ENCODE measurements at regions not wholly inside any gene's neighbourhood (a gene's known extent, or its start where the extent isn't known, plus 50 kb on each side); places are given as distances from the start of the nearest gene placed in this dataset.

DNA sequence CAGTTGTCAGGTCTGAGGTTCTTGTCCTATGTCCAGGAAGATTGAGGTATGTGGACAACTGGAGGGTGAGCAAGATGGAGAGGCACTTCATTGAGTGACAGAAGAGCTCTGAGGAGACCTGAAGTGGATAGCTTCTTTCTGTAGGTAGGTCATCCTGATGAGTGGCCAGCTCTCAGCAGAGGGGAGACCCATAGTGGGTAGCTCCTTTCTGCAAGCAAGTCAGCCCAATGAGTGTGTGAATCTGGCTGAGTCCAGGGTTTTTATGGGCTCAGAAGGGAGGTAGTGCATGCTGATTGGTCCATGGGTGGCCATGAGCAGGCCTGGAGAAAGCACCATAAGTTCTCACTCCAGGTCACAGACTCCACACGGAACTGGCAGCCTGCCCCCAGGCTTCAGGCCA is 92.6 kb upstream of the GALNT5 start:
- no peak for DNase-seq

DNA sequence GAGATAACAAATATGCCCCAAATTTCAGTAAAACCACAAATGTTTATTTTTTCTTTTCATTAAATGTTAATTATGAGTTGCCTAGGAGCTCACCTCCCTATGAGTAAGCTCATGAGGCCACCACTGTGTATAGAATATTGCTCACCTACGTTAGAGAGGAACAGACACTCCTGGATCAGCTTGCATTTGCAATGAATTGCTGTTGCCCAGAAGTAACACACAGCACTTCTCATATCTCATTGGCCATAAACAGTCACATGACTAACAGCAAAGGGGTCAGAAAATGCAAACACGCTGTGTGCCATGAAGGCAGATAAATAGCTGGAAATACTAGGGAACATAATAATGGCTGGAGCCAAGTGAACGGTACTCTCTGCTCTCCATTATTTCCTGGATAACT is 89.0 kb upstream of the GALNT5 start:
- DNase-seq: no peak

DNA sequence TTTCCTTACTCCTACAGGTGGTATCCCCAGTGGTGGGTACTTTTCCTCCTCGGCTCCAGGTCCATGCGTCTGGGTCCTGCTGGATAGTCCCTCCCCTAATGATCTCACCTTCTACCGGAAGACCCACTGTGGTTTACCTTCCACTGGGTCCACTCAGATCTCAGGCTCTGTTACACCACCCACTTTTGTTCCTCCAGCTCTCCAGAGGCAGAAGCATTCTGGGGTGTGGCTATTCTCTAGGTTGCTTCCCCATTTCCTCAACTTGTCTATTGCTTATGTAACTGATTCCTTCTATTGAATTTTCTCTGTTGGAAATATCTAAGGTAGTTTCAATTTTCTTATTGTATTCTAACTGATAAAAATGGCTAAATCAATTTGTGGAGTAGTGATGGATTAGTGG is 87.6 kb upstream of the GALNT5 start:
- DNase-seq: no peak

DNA sequence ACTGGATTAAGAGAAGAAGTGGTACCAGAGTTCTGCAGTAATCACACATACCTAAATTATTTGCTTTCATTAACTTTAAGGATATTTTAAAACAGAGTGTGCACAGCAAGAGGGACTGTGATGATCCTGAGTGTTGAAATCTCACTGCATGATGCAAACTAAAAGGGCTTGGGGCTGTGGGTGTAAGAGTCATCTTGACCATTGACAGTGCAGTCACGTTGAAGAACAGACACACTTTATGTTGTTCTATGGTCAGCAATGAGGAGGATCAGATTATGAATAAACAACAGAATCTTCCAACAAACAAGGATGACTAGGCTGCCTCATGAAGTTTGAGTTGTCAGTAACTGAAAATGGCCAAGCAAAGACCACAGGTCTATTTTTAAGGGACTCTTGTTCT is 87.2 kb upstream of the GALNT5 start:
- DNase-seq: no peak

DNA sequence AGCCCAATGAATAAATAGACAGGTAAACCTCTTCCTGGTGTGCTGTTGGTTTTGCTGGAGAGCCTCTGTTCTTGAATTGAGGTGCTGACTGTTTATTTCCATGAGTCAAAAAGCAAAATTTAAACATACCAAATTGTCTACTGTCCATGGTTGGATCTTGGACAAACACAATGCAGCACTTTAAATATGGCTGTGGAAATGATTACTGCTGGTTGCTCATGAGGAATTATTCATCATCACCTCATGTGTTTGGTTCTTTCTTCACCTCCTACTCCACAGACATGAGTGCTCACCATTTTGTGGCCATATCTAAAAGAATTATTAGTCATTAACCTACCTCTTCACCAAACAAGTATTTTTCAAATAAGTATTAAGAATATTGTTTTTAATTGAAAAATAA is 85.3 kb upstream of the GALNT5 start:
- DNase-seq: no peak

DNA sequence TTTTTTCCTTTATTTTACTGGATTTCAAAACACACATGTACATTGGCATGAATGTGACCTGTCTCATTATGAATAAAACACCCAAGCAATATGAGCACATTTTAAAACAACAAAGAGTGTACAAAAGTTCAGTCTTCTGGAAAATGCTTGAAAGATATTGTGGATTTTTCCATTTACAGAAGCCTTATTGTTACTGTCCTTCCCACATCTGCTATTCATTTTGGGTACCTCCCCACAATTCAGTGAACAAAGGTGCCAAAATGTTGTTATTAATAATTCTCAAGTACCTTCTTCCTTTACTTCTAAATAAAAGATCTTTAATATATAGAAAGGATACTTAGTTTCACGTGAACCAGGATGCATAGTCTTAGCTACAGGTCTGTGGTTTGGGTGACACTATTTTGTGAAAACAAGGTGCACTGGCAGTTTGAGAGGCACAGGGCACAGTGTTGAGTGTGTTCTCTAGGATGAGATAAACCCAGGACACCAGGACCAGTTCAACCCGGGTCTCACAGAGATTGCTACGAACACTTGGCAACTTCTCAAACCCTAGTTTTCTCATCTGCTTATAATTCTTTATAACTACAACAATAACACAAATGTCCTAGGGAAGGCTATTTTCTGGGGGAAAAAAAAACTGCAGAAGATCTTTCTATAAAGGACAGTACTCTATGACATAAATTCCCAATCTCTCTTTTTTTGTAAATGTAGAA is 84.5 kb upstream of the GALNT5 start:
- no peak for DNase-seq

DNA sequence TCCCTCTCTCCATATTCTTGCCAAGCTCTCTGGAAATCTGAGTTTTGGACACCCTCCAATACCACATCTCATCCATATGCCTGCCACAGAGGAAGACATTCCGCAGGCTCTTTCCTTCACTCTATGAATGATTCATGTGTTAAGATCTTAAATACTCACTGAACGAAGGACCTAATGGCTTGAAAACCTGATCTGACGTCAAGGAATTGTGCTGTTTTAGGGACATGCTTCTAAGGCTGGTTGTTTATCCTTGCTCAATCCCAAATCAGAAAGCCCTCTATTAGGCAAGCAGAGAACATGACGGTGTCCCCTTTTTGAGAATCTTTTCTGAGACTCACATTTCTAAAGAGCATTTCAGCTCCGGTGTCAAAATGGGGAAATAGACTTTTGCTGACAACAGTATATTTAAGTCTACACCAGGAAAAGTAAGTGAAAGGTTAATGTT is 83.7 kb upstream of the GALNT5 start:
- DNase-seq: no peak

DNA sequence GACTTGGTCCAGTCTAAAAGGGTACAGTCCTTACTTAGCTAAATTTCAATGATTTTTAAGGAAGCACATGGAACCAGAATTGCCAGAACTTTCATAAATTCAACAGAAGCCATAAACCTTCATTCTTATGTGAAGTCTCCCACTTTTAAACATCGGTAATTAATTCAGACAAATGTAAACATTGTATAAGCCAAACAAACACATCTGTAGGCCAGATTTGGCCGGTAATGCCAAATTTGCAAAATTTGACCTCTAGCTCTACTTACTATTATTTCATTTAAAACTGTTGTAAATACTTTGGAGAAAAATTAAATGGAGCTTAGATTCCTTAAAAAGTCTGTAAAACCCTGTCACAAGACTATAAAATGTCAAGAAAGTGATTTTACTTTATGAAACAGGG is 83.2 kb upstream of the GALNT5 start:
- DNase-seq: no peak

DNA sequence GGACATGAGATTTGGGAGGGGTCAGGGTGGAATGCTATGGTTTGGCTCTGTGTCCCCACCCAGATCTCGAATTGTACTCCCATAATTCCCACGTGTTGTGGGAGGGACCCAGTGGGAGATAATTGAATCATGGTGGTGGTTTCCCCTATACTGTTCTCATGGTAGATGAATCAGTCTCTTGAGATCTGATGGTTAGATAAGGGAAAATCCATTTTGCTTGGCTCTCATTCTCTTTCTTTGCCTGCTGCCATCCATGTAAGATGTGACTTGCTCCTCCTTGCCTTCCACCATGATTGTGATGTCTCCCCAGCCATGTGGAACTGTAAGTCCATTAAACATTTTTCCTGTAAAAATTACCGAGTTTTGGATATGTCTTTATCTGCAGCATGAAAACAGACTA is 80.9 kb upstream of the GALNT5 start:
- DNase-seq: no peak

DNA sequence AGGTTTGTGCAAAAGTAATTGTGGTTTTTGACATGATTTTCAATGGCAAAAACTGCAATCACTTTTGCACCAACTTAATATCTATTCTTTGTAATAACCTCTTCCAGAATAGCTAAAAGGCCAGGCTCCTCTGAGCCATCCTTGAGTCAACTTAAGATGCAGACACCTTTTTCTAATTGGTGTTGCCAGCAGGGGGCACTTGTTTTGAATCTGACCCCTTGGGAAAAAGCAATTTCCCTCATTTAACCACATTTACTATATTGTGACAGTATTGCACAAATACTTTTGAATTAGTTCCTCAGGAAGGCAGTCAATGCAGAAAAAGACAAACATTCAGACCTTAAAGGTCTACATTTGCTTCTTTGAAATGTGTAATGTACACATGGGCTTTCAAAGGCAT is 78.6 kb upstream of the GALNT5 start:
- DNase-seq: no peak

DNA sequence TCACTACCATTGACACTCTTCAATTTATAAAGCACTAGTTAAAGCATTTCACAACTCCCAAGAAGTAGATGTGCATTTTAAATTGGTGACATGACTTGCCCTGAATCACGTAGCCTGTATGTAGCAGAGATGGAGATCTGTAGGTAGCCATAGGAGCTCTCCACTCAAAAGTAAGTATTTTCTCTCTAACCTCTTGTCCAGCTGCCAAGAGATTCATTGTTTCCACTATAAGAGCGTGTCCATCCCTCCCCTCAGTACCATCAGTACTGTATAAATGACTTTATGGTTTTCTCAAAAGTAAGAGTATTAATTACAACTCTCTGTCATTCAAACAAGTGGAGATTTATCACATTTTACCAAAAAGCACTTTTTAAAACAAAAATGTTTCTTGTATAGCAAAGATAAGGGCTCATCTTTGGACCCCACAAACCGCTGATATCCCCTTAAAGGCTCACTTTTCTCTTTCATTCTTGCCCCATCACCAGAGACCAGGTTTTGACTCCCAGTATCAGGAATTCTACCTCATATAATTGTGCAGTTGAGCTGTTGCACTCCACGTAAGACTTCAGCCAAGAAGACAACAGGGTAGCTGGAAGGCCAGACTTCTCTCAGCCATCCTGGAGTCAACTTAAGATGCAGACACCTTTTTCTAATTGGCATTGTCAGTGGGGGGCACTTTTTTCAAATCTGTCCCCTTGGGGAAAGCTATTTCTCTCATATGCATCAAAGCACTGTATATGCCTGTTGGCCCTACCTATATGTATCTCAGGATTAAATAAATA is 78.0 kb upstream of the GALNT5 start:
- DNase-seq: no peak

DNA sequence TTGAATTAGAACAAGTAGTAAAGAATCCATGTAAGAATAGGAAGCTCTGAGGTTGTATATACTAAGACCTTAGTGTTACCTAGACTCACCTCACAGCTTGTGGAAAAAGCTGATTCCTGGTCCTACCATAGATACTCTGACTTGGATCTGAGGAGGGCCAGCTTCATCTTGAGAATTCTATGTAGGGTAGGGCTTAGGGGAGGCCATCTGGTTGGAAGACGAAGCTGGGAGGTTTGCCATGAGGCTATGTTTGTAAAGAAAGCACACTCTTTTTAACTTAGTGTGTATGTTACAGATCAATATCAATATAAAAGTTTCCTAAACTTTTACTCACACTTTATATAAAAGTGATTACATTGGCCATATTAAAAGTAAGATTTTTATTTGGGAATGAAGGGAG is 77.1 kb upstream of the GALNT5 start:
- no peak for DNase-seq

DNA sequence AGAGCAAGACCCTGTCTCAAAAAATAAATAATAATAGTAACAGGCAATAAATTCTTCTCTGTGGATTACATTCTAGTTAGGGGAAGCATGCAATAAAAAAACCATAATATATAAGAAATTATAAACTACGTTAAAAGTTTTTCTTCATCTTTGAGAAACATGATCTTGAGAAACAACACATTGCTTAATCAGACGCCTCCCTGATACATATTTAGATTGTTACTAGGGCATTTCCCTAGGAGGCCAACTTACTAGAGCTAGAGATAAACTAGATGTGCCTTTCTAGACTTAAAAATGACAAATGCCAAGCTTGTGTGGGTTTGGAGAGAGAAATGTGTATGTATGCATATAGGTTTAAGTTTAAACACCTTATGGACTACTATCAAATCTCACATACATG is 76.3 kb upstream of the GALNT5 start:
- DNase-seq: no peak

DNA sequence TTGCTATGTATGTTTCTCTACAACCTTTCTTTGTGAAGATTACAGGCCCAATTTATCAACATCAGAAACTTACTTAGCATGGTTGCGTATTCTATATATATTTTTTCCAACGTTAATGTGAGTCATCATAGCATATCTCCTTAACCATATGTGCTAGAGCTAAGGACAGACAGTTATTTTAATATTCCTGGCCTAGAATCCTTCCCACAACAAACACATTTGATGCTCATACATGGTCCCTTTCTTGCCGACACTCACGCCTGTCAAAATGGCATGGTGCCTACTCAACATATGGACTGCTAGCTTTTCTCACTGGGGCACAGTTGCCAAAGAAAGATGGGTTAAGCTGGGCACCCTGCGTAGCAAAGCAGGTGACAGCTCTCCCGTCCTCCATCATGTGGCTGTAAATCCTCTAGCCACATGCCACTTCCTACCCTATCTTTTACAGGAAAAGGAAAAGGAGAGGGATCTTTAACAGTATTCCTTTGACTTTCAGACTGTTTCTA is 75.2 kb upstream of the GALNT5 start:
- no peak for DNase-seq

DNA sequence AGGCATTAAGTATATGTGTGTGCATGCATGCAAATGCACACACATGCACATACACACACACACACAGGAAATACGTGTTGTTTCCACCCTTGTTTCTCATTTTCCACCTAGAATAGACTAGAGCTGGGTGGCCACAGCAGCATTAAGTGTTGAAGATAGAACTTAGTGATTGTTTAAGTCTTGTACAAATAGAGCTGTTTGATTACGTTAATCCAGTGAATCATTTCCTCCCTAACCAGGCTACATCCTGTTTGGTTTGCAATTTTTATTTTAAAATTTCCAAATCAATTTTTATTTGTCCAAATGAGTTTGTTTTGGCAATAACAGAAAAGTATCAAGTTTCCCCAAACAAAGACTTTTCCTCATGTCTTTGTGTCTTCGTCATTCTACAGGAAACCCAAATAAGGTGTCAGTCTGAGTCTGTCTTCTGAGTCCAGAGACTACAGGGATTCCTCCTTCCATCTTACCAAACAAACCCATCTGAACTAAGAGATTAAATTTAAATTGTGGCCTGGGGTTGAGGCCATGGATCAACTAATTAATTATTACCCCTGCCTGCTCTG is 74.6 kb upstream of the GALNT5 start:
- no peak for DNase-seq

DNA sequence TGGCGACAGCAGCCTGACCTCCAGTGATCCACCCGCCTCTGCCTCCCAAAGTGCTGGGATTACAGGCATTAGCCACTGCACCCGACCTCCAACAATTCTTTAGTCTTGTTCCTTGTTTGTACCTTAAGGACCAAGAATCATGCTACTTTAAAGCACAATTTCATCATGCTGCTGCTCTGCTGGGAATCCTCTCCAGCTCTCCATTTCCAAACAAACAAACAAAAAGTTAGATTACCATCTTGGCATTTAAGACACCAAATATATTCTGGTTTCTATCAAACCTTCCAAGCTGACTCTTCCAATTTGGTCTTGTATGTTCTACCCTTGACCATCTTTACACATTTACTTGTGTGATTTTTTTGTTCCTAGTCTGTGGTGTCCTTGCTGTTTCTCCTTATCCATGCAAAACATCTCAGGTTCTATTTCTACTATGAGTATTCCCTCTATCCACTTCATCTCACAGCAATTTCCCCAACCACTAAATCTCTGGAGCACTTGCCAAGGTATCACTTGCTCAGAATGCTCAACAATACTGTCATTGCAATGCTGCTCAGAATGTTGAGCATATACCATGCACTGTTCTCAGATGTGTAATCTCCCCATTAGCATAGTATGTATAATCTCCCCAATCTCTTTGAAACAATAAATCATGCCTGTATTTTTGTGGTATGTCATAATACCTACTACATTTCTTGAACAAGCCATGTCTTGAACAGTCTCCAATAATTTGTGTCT is 73.2 kb upstream of the GALNT5 start:
- no peak for DNase-seq

DNA sequence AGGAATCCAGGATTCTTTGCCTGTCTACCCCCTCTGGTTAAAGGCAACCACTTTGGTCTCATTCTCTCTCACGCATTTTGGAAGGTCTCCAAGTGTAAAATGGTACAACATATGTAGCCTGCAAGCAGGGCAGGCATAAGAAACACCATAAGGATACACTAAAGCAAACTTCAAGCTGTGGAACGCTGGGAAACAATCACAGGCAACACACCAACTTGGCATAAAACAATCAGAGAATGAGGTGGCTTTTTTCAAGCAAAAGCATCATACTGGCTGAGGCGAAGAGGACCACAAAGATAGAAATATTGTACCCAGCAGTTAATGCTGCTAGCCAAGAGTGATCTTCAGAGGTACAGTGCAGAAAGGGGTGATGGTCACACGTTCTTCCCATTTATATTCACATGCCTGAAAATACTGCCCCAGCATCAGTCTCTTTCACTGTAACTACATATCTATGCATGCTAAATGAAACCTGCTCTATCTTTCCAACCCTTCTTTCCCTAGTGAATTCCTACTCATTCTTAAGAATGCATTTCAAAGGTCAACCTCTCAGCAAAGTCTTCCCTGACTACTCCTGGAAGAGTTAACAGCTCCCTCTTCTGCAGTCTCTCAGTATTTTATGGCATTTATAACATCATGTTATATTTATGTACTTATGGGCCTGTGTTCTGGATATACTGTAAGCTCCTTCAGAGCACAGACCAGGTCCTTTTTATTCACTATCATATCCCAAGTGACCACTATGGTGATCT is 71.9 kb upstream of the GALNT5 start:
- DNase-seq: no peak

DNA sequence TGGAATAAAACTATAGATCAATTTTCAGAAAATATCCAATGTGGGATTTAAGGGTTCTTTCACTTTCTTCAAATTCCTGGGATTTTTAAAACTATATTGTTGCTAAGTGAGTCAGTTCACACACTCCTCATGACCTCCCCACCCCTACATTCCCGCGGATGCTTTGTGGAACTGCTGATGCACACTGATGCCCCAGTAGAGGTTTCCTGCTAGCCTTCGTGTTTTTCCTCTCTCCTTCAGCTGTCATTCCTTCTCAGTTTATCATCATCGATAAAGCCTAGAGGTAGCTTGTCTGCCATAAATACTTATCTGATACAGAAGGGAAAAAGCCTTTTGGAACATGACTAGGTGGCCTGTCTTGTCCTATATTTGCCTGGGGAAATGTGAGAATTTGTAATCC is 67.4 kb upstream of the GALNT5 start:
- DNase-seq: no peak

DNA sequence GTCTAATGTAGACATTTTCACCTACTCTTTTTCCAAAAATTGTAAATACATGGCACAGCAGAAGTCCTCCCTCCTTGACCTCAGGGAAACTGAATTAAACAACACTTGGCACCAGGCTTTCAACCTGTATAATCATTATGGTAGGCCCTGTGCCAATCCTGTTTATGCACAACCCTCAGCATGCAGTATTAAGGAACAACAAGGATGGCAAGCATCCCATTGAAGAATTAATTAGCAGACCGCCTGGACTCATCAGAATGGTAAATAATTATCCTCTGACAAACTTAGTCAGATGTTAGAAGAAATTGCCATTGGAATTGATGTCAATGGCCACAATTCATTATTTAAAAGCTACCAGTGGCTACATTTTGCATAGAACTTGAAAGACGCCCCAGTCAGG is 66.3 kb upstream of the GALNT5 start:
- DNase-seq: no peak

DNA sequence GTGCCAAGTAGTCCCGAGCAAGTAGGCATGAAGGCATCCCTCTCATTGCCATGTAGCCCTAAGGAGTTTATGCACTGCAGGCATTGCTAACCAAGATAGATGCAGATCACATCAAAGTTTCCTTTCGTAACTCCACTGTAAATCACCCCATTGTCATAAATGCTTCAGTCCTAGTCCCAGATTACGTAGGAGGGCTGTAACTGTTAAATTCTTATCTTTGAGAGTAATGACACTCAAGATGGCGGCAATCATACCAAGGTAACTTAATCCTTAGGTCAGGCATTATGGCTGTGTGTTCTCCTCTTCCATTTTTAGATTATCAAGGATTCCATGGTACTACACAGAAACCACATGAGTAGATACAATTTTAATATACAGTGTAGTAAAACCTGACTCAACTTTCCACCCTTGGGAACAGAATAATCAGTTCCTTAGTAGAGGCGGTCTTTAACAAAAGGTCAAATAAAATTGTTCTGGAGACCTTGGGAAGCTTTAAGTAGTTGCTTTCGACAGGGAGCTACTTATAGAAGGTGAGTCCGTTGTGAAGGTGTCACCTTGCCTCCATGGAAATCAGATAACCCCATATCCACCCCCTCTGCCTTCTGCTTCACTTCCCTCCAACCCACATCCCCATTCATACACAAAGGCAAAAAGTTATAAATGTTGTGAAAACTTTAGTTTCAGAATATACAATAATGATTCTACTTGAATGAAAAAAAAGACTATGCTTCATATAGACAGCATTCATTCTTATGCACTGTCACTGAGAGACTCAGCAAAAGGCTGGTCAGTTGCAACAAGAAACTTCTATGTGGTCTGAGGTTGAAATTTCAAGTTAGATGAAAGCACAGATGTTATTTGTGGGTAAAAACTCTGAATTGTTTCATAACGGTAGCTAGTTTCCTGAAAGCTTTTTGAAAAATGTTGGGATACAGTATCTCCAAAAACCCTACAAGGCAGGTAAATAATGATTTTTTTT is 64.8 kb upstream of the GALNT5 start:
- DNase-seq: no peak

DNA sequence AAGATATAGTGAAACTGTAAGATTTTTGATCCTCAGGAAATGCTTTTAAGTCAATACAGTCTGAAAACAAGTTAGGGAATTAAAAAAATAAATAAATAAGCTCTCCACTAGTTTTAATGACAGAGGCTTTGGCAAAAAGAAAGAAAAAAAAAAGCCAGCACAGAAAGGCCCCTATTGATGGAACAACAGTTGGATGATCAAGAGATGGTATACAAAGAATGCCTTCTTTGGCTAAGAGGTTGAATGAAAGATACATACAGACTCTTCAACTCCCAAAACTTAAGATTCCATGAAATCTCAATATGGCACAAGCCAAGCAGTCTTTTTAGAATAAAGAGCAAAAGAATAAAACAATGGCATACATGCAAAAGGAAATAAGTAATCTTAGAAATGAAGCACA is 64.0 kb upstream of the GALNT5 start:
- DNase-seq: no peak
